A673 (cell line): ENCODE measurements at regions not wholly inside any gene's neighbourhood (a gene's known extent, or its start where the extent isn't known, plus 50 kb on each side); places are given as distances from the start of the nearest gene placed in this dataset.

Experiments used
- CTCF ChIP-seq: fragments of 300-800, 200-600 bp; sonication (generic); conservative IDR thresholded peaks from 2 replicates; pipeline ENCODE4 v1.5.1; 2017; ENCODE audit warnings: low read depth, mild to moderate bottlenecking, antibody characterized with exemption, low read length, moderate library complexity, mixed read lengths
- EZH2 ChIP-seq: fragments of 200-600 bp; sonication (generic); IDR thresholded peaks from 2 replicates; pipeline ENCODE4 v1.6.1; 2017; ENCODE audit warnings: borderline replicate concordance, low read depth, mild to moderate bottlenecking, mixed read lengths, antibody characterized with exemption, low read length; ENCODE audit not compliant: poor library complexity, severe bottlenecking

GRCh38 chr4:138916763-138917162 lies 98.8 kb upstream of the NOCT start:
- TF ChIP-seq CTCF (no peak), EZH2 (no peak)
